GM10266 (cell line): ENCODE measurements at regions not wholly inside any gene's neighbourhood (a gene's known extent, or its start where the extent isn't known, plus 50 kb on each side); places are given as distances from the start of the nearest gene placed in this dataset.

ENCODE experiments used
- DNase-seq: peaks from one replicate; pipeline ENCODE4 v3.0.0; 2012; ENCODE audit errors: extremely low spot score
- TF ChIP-seq, protein P1 (sequence below): IDR thresholded peaks from 2 replicates; pipeline ENCODE4 v1.5.1; 2012; ENCODE audit warnings: mild to moderate bottlenecking, low read depth; ENCODE audit not compliant: control insufficient read depth, insufficient read depth; ENCODE audit errors: missing control alignments

DNA sequence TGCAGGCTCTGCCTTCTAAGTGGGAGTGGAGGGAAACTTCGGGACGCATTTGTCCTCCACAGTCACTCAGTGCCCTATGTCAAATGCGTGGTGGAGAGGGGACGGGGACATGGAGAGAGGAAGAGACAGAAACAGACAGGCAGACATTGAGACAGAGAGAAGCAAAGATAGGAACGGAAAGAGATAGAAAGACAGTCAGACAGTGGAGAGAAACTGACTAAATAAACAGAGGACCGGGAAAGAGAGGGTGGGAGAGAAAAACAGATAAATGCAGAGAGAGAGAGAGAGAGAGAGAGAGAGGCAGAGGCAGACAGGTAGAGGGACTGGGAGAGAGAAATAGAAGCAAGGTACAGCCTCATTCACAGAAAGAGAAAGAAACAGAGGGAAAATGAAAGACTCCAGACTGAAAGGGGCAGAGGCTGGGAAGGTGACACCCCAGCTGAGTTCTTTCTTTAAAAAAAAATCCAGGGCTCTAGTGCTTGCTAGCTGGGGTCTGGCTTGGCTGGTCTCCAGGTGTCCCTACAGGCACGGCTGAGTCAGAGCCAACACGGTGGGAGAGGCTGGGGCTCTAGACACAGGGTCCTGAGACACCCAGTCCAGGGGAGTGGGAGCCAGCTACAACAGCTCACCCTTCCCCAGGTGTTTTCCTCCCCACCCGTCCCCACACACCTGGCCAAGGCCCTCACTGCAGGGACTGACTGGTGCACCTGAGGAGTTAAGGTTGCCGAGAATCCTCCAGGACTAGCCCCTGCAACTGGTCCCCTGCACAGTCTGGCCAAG lies 506.1 kb upstream of the PROK2 start:
- TF ChIP-seq, protein P1, sequence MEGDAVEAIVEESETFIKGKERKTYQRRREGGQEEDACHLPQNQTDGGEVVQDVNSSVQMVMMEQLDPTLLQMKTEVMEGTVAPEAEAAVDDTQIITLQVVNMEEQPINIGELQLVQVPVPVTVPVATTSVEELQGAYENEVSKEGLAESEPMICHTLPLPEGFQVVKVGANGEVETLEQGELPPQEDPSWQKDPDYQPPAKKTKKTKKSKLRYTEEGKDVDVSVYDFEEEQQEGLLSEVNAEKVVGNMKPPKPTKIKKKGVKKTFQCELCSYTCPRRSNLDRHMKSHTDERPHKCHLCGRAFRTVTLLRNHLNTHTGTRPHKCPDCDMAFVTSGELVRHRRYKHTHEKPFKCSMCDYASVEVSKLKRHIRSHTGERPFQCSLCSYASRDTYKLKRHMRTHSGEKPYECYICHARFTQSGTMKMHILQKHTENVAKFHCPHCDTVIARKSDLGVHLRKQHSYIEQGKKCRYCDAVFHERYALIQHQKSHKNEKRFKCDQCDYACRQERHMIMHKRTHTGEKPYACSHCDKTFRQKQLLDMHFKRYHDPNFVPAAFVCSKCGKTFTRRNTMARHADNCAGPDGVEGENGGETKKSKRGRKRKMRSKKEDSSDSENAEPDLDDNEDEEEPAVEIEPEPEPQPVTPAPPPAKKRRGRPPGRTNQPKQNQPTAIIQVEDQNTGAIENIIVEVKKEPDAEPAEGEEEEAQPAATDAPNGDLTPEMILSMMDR: no peak
- no peak for DNase-seq

DNA sequence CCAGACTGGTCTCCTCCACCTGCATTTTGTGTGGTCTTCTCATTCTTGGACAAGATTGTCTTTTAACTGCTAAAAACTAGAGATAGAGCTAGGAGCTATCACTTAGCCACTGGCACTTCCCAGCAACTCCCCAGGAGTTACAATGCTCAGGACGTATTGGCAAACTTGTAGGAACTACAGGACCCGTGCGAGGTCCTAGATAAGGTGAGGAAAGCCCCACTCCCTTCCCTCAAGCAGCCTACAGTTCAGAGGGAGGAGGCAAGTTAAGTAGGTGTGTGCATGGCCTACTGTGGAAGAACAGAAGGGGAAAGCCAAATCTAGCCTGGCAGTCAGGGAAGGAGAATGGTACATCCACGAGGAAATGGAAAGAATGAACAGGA lies 504.7 kb upstream of the PROK2 start:
- DNase-seq: no peak
- TF ChIP-seq, protein P1: no peak

DNA sequence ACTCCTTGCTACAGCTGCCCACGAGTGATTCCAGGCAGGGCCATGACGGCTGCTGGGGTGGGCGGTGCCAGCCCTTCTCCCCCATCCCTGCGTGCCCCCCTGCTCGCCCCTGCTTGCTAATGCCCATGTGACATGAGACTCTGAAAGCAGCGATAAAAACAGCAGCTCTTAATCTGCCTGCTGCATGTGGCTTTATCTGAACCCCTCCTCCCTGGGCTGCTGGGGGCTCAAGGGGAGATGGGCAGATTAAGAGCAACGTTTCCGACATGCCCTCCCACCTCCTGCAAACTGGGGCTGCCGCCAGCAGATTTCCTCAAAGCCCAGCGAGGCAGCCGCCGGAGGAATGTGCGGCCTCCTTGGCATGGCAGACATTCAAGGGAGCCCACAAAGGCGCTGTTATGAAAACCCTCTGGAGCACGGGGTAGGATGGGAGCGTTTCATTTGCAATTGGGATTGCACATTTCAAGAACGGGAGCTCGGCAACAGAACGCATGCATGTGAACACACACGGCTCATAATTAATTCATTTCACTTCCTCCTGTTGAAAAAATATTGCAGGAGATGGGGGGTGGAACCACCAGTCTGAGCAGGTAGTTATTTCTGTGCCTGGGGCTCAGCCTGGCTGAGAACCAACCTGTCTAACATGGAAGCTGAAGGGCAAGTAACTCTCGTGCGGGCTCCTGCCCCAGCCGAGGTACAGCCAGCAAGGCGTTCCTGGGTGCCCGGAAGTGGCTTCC lies 504.2 kb upstream of the PROK2 start:
- DNase-seq: peak; percentile 35
- TF ChIP-seq, protein P1: no peak

DNA sequence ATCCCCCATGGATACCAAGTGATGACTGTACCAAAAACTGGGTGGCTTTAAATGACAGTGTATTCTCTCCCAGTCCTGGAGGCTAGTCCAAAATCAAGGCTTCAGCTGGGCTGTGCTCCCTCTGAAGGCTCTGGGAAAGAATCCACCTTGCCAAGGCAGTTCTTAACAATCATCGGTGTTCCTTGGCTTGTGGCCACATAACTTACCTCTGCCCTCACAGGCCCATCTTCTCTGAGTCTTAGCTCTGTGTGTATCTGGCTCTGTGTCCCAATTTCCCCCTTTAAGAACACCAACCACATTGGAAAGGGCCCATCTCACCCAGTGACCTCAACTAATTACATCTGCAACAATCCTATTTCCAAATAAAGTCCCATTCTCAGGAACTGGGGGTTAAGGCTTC lies 503.0 kb upstream of the PROK2 start:
- TF ChIP-seq, protein P1: no peak
- no peak for DNase-seq

DNA sequence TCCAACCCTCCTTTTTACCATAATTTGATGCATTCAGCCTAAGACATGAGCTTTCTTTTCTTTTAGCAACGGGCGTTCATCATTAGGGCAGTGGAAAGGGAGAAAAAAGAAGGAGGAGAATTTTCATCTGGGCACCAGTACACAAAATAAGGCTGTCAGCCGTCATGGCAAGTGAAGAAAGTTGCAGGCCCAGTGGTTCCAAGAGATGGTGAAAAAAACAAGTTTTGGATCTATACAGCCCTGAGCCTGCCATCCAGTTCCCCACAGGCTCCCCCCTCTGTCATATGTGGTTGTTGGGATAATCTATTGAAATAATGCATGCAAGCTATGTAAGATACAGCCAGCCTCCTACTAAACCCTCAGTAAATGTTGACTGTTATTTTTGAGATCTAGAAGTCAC lies 500.6 kb upstream of the PROK2 start:
- TF ChIP-seq, protein P1: no peak
- no peak for DNase-seq

DNA sequence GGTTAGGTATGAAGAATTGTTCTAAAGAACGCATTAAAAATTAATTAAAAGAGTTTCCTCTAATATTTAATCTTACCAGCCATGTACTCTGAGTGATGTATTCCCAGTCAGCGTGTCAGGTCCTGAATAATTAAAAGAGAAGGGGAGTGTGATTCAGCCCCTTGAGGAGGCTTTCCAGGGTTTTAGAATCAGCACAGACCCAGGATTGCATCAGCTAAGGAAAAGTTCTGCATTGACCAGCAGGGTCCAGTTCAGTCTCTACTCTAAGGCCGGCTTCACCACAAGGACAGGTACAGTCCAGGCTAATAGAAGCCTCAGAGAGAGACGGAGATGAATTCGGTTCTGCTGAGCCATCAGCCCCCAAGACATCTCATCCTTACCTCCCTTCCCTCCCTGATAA lies 499.5 kb upstream of the PROK2 start:
- DNase-seq: no peak
- TF ChIP-seq, protein P1: no peak

DNA sequence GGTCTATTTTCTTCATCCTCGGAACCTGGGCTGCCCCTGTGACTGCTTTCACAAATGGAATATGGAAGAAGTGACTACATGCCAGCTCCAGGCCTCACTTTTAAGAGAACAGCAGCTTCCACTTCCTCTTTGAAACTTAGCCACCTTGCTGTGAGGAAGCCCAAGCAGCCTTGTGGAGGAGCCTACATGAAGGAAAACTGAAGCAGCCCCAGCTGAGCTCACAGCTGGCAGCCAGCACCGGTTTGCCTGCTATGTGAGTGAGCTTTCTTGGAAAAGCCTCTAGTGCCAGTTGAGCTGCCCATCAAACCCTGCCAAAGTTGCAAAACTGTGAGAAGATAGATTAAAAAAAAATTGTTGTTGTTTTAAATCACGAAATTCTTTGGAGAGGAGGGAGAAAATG lies 498.0 kb upstream of the PROK2 start:
- no peak for DNase-seq
- TF ChIP-seq, protein P1: no peak
